GM20000 (cell line): ENCODE measurements at regions not wholly inside any gene's neighbourhood (a gene's known extent, or its start where the extent isn't known, plus 50 kb on each side); places are given as distances from the start of the nearest gene placed in this dataset.

Experiments used
- DNase-seq: peaks from one replicate; pipeline ENCODE4 v3.0.0; 2012; ENCODE audit warnings: low spot score
- TF ChIP-seq, protein P1 (sequence below): IDR thresholded peaks from 2 replicates; pipeline ENCODE4 v1.5.1; 2012; ENCODE audit warnings: mild to moderate bottlenecking, control low read depth; ENCODE audit errors: extremely low read depth, missing control alignments

GRCh38 chr5:158462349-158463114, 603.6 kb upstream of the CLINT1 start:
- TF ChIP-seq, protein P1, sequence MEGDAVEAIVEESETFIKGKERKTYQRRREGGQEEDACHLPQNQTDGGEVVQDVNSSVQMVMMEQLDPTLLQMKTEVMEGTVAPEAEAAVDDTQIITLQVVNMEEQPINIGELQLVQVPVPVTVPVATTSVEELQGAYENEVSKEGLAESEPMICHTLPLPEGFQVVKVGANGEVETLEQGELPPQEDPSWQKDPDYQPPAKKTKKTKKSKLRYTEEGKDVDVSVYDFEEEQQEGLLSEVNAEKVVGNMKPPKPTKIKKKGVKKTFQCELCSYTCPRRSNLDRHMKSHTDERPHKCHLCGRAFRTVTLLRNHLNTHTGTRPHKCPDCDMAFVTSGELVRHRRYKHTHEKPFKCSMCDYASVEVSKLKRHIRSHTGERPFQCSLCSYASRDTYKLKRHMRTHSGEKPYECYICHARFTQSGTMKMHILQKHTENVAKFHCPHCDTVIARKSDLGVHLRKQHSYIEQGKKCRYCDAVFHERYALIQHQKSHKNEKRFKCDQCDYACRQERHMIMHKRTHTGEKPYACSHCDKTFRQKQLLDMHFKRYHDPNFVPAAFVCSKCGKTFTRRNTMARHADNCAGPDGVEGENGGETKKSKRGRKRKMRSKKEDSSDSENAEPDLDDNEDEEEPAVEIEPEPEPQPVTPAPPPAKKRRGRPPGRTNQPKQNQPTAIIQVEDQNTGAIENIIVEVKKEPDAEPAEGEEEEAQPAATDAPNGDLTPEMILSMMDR, result no peak
- DNase-seq, result no peak

- TF ChIP-seq, protein P1, result no peak
- DNase-seq, result no peak
Measured at GRCh38 chr5:158461240-158461854, 602.4 kb upstream of the CLINT1 start.

DNA sequence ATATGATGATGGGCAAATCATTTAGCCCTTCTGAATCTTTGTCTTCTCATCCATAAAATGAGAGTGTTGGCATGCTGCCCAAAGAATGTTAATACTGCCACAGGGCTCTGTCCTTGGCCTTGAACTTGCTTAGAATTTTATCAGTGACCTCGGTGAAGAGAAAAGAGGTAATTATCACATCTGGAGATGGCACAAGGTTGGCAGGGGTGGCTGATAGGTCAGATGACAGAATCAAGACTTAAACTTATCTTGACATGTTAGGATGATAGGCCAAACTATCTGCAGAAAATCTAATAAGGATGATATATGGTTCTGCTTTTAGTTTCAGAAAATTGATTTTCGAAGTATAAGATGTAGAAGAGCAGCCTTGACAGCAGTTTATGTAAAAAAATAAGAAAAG, 599.1 kb upstream of the CLINT1 start:
- TF ChIP-seq, protein P1, result no peak
- no peak for DNase-seq

DNA sequence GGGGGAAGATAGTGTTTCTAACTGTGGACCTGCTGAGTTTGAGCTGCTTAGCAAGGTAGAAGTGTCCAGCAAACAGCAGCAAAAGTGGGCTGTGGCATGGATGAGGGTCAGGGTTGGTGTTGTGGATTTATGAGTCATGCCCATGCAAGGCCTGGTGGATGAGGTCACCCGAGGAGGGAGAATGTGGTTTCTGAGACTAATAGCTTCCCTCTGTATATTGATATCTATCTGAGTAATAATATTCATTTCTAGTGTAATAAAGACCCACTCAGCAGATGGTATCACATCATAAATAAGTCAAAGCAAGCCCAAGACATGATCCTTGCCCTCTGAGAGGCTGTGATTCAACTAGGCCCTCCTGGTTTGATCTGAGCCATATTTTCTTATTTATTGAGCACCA, 597.8 kb upstream of the CLINT1 start:
- TF ChIP-seq, protein P1, result no peak

DNA sequence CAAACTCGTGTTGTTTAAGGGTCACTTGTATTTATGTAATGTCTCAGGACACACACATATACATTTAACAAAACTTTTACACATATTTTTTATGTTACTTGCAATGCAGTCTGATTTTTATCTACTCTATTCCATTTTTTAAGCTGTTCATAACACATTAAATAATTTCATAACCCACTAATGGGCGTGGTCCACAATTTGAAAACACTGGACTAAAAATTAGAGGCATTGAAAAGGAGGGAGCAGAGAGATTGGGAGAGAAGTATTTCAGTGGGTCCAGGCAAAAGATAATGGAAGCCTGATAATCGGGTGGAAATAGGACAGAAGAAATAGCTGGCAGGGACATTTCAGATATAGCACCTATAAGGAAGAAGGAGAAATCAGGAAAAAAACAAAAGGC, 597.3 kb upstream of the CLINT1 start:
- DNase-seq, result no peak
- TF ChIP-seq, protein P1, result no peak

More for the DNA sequence above, 597.8 kb upstream of the CLINT1 start:
- no peak for DNase-seq

GRCh38 chr5:158451993-158452672, 593.2 kb upstream of the CLINT1 start:
- DNase-seq, result no peak
- TF ChIP-seq, protein P1, result no peak
